Ishikawa (cell line): ENCODE measurements at regions not wholly inside any gene's neighbourhood (a gene's known extent, or its start where the extent isn't known, plus 50 kb on each side); places are given as distances from the start of the nearest gene placed in this dataset.
A peak's percentile ranks its signal among the peaks of the same experiment; 100 is the strongest.

Experiments used
- CEBPB ChIP-seq: IDR thresholded peaks from 2 replicates; pipeline ENCODE4 v1.6.1; 2012
- CREB1 ChIP-seq: IDR thresholded peaks from 2 replicates; pipeline ENCODE4 v1.6.1; 2012; ENCODE audit warnings: low read depth
- EGR1 ChIP-seq: IDR thresholded peaks from 2 replicates; pipeline ENCODE4 v1.6.1; 2012
- EP300 ChIP-seq: IDR thresholded peaks from 2 replicates; pipeline ENCODE4 v1.6.1; 2012; ENCODE audit warnings: borderline replicate concordance
- FOXM1 ChIP-seq: IDR thresholded peaks from 2 replicates; pipeline ENCODE4 v1.6.1; 2012; ENCODE audit warnings: low read depth, borderline replicate concordance
- MAX ChIP-seq: IDR thresholded peaks from 2 replicates; pipeline ENCODE4 v1.6.1; 2012
- NFIC ChIP-seq: IDR thresholded peaks from 2 replicates; pipeline ENCODE4 v1.6.1; 2012
- RAD21 ChIP-seq: IDR thresholded peaks from 2 replicates; pipeline ENCODE4 v1.6.1; 2012; ENCODE audit warnings: low read depth
- REST ChIP-seq: IDR thresholded peaks from 2 replicates; pipeline ENCODE4 v1.6.1; 2012; ENCODE audit warnings: low read depth, mild to moderate bottlenecking
- TAF1 ChIP-seq: IDR thresholded peaks from 2 replicates; pipeline ENCODE4 v1.6.1; 2012; ENCODE audit warnings: low read depth, mild to moderate bottlenecking
- TCF12 ChIP-seq: IDR thresholded peaks from 2 replicates; pipeline ENCODE4 v1.6.1; 2012; ENCODE audit warnings: low read depth
- TEAD4 ChIP-seq: IDR thresholded peaks from 2 replicates; pipeline ENCODE4 v1.6.1; 2012
- USF1 ChIP-seq: IDR thresholded peaks from 2 replicates; pipeline ENCODE4 v1.6.1; 2012
- YY1 ChIP-seq: IDR thresholded peaks from 2 replicates; pipeline ENCODE4 v1.6.1; 2012; ENCODE audit warnings: low read depth
- ZBTB7A ChIP-seq: IDR thresholded peaks from 2 replicates; pipeline ENCODE4 v1.6.1; 2012; ENCODE audit warnings: low read depth

GRCh38 chr2:211026109-211026508 lies 469.7 kb downstream of the CPS1 start:
- no peak for TF ChIP-seq CREB1
- no peak for TF ChIP-seq TAF1
- no peak for TF ChIP-seq NFIC
- TF ChIP-seq TEAD4 = no peak
- TF ChIP-seq ZBTB7A = no peak
- no peak for TF ChIP-seq YY1
- no peak for TF ChIP-seq RAD21
- no peak for TF ChIP-seq REST
- TF ChIP-seq FOXM1 = no peak
- TF ChIP-seq TCF12 = no peak
- TF ChIP-seq EP300 = no peak
- no peak for TF ChIP-seq EGR1
- TF ChIP-seq USF1 = no peak
- TF ChIP-seq MAX = no peak
- no peak for TF ChIP-seq CEBPB

- TF ChIP-seq RAD21 (no peak), YY1 (no peak), TEAD4 (no peak)
Measured at GRCh38 chr2:211027976-211028375, 471.6 kb downstream of the CPS1 start.

- TF ChIP-seq MAX (no peak), RAD21 (peak; percentile 25; the same call in 1 of the 2 replicates)
Measured at GRCh38 chr2:211033765-211034164, 477.4 kb downstream of the CPS1 start.

GRCh38 chr2:211035548-211036185 lies 479.3 kb downstream of the CPS1 start:
- no peak for TF ChIP-seq YY1
- TF ChIP-seq USF1 = no peak
- no peak for TF ChIP-seq TCF12
- TF ChIP-seq RAD21 = peak; percentile 51

- TF ChIP-seq MAX (no peak), NFIC (no peak), CREB1 (no peak), ZBTB7A (no peak), TAF1 (no peak), RAD21 (no peak), USF1 (no peak), TCF12 (no peak), EGR1 (no peak), CEBPB (no peak), REST (no peak), FOXM1 (no peak), EP300 (no peak), YY1 (no peak)
Measured at GRCh38 chr2:211045025-211045424, 488.6 kb downstream of the CPS1 start.

- TF ChIP-seq TCF12 (no peak), CEBPB (no peak), EGR1 (no peak)
Measured at GRCh38 chr2:211049321-211050018, 493.1 kb downstream of the CPS1 start.
